ENCODE measurements at regions not wholly inside any gene's neighbourhood (a gene's known extent, or its start where the extent isn't known, plus 50 kb on each side); places are given as distances from the start of the nearest gene placed in this dataset.

DNA sequence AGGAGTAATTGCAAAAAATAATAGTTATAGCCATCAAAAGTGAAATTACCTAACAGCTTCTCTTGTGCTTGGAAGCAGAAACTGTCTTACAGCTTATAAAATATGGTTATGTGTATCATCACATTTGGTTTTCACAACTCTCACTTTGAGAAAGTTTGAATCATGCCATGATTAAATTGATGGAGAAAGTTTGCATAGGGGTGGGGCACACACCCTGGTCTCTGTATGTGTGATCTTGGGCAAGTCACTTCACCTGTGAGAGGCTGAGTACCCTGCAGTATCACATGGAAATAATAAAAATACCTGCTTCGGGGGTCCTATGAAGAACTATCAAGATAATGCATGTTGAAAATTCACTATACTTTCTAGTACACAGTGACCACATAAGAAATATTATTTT lies 471.4 kb downstream of the RAP2B start:
- TF ChIP-seq, protein P1, sequence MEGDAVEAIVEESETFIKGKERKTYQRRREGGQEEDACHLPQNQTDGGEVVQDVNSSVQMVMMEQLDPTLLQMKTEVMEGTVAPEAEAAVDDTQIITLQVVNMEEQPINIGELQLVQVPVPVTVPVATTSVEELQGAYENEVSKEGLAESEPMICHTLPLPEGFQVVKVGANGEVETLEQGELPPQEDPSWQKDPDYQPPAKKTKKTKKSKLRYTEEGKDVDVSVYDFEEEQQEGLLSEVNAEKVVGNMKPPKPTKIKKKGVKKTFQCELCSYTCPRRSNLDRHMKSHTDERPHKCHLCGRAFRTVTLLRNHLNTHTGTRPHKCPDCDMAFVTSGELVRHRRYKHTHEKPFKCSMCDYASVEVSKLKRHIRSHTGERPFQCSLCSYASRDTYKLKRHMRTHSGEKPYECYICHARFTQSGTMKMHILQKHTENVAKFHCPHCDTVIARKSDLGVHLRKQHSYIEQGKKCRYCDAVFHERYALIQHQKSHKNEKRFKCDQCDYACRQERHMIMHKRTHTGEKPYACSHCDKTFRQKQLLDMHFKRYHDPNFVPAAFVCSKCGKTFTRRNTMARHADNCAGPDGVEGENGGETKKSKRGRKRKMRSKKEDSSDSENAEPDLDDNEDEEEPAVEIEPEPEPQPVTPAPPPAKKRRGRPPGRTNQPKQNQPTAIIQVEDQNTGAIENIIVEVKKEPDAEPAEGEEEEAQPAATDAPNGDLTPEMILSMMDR (IDR thresholded peaks at IDR 0.05; ENCODE audit: poor library complexity) = no peak
- TF ChIP-seq EZH2phosphoT487 (IDR thresholded peaks at IDR 0.05; ENCODE audit: low read depth, severe bottlenecking, unreplicated experiment) (no peak), EZH2 (IDR thresholded peaks at IDR 0.05; ENCODE audit: borderline replicate concordance) (no peak)
